H9 (cell line): ENCODE measurements at regions not wholly inside any gene's neighbourhood (a gene's known extent, or its start where the extent isn't known, plus 50 kb on each side); places are given as distances from the start of the nearest gene placed in this dataset.

Experiments
- DNase-seq: peaks from one replicate; pipeline ENCODE4 v3.0.0-alpha.2; 2017
- H2AFZ ChIP-seq: one replicate; pipeline ENCODE4 v1.6.1; 2013; ENCODE audit warnings: mild to moderate bottlenecking, low read length, control low read depth, moderate library complexity
- H2AK5ac ChIP-seq: 2 replicates; pipeline ENCODE4 v1.6.1; 2013; ENCODE audit warnings: low read length, control low read depth, mixed read lengths; ENCODE audit not compliant: insufficient read length
- H2BK120ac ChIP-seq: one replicate; pipeline ENCODE4 v1.6.1; 2013; ENCODE audit warnings: low read depth, mild to moderate bottlenecking, low read length, control low read depth, inconsistent platforms; ENCODE audit not compliant: poor library complexity, severe bottlenecking
- H2BK12ac ChIP-seq: 2 replicates; pipeline ENCODE4 v1.6.1; 2013; ENCODE audit warnings: low read length, control low read depth, mixed read lengths, low read depth; ENCODE audit not compliant: insufficient read length
- H2BK15ac ChIP-seq: 2 replicates; pipeline ENCODE4 v1.6.1; 2013; ENCODE audit warnings: low read depth, low read length, control low read depth
- H2BK20ac ChIP-seq: one replicate; pipeline ENCODE4 v1.6.1; 2013; ENCODE audit warnings: low read depth, mild to moderate bottlenecking, low read length, control low read depth, inconsistent platforms; ENCODE audit not compliant: poor library complexity, severe bottlenecking
- H2BK5ac ChIP-seq: 2 replicates; pipeline ENCODE4 v1.6.1; 2013; ENCODE audit warnings: low read length, control low read depth, mixed read lengths; ENCODE audit not compliant: insufficient read length
- H3K14ac ChIP-seq: 2 replicates; pipeline ENCODE4 v1.6.1; 2013; ENCODE audit warnings: low read length, control low read depth; ENCODE audit not compliant: insufficient read depth
- H3K18ac ChIP-seq: 2 replicates; pipeline ENCODE4 v1.6.1; 2013; ENCODE audit warnings: low read depth, mild to moderate bottlenecking, mixed read lengths, low read length, control low read depth; ENCODE audit not compliant: insufficient read length
- H3K23ac ChIP-seq: 2 replicates; pipeline ENCODE4 v1.6.1; 2013; ENCODE audit warnings: low read length, control low read depth, mixed read lengths, low read depth; ENCODE audit not compliant: insufficient read length
- H3K23me2 ChIP-seq: 2 replicates; pipeline ENCODE4 v1.6.1; 2013; ENCODE audit warnings: low read depth, mild to moderate bottlenecking, mixed read lengths, low read length, control low read depth; ENCODE audit not compliant: insufficient read length, poor library complexity, severe bottlenecking
- H3K27ac ChIP-seq: 2 replicates; pipeline ENCODE4 v1.5.1; 2013; ENCODE audit warnings: low read length, control low read depth, mixed read lengths, low read depth; ENCODE audit not compliant: insufficient read length
- H3K27me3 ChIP-seq: 2 replicates; pipeline ENCODE4 v1.6.1; 2013; ENCODE audit warnings: low read length, control low read depth, inconsistent platforms; ENCODE audit not compliant: insufficient read depth
- H3K4ac ChIP-seq: 2 replicates; pipeline ENCODE4 v1.6.1; 2013; ENCODE audit warnings: low read depth, mild to moderate bottlenecking, control low read depth, inconsistent platforms, low read length, moderate library complexity
- H3K4me1 ChIP-seq: 2 replicates; pipeline ENCODE4 v1.6.1; 2013; ENCODE audit warnings: low read length, control low read depth, inconsistent platforms; ENCODE audit not compliant: insufficient read depth
- H3K4me2 ChIP-seq: 2 replicates; pipeline ENCODE4 v1.6.1; 2013; ENCODE audit warnings: low read length, control low read depth, mixed read lengths; ENCODE audit not compliant: insufficient read length, insufficient read depth
- H3K56ac ChIP-seq: 2 replicates; pipeline ENCODE4 v1.6.1; 2013; ENCODE audit warnings: low read depth, mild to moderate bottlenecking, mixed read lengths, low read length, control low read depth; ENCODE audit not compliant: insufficient read length
- H3K79me1 ChIP-seq: 2 replicates; pipeline ENCODE4 v1.6.1; 2013; ENCODE audit warnings: low read depth, mild to moderate bottlenecking, moderate library complexity, low read length, control low read depth, inconsistent platforms; ENCODE audit not compliant: insufficient read depth, poor library complexity, severe bottlenecking
- H3K79me2 ChIP-seq: 2 replicates; pipeline ENCODE4 v1.6.1; 2013; ENCODE audit warnings: low read length, control low read depth, inconsistent platforms; ENCODE audit not compliant: insufficient read depth
- H3K9ac ChIP-seq: 2 replicates; pipeline ENCODE4 v1.6.1; 2013; ENCODE audit warnings: low read length, control low read depth, mixed read lengths; ENCODE audit not compliant: insufficient read length; ENCODE audit errors: extremely low read depth
- H3K9me3 ChIP-seq: one replicate; pipeline ENCODE4 v1.6.1; 2013; ENCODE audit warnings: low read depth, low read length, inconsistent platforms; ENCODE audit not compliant: control insufficient read depth
- H3T11ph ChIP-seq: one replicate; pipeline ENCODE4 v1.6.1; 2013; ENCODE audit warnings: mild to moderate bottlenecking, low read length, control low read depth, inconsistent platforms
- H4K20me1 ChIP-seq: one replicate; pipeline ENCODE4 v1.6.1; 2013; ENCODE audit not compliant: control insufficient read depth, insufficient read length, insufficient read depth
- H4K5ac ChIP-seq: 2 replicates; pipeline ENCODE4 v1.6.1; 2013; ENCODE audit warnings: low read depth, mild to moderate bottlenecking, mixed read lengths, low read length, control low read depth; ENCODE audit not compliant: insufficient read length
- H4K8ac ChIP-seq: replicated peaks from 2 replicates; pipeline ENCODE4 v1.6.1; 2013; ENCODE audit warnings: low read length, control low read depth, mixed read lengths, low read depth; ENCODE audit not compliant: insufficient read length
- H4K91ac ChIP-seq: 2 replicates; pipeline ENCODE4 v1.6.1; 2013; ENCODE audit warnings: low read depth, mild to moderate bottlenecking, moderate library complexity, mixed read lengths, low read length, control low read depth; ENCODE audit not compliant: insufficient read length
- H3K27ac Mint-ChIP-seq, 3 experiments: 2 replicates in 2 of 3; 3 replicates in 1 of 3; pipeline ENCODE4 v1.8.0; 2020 to 2021; ENCODE audit warnings: mixed read lengths in 3 of 3, mild to moderate bottlenecking in 1 of 3, moderate library complexity in 1 of 3
- H3K27me3 Mint-ChIP-seq: 2 replicates; pipeline ENCODE4 v1.8.0; 2021; ENCODE audit warnings: low read depth, mild to moderate bottlenecking, moderate library complexity, mixed read lengths
- H3K36me3 Mint-ChIP-seq, 3 experiments: 2 replicates in 2 of 3; 3 replicates in 1 of 3; pipeline ENCODE4 v1.8.0; 2020 to 2021; ENCODE audit warnings: low read depth in 3 of 3, mixed read lengths in 3 of 3; ENCODE audit not compliant: insufficient read depth in 1 of 3
- H3K4me1 Mint-ChIP-seq, 2 experiments: 2 replicates each; pipeline ENCODE4 v1.8.0; 2020; ENCODE audit warnings: mixed read lengths in 2 of 2
- H3K4me3 Mint-ChIP-seq, 2 experiments: 2 replicates in 1 of 2; 3 replicates in 1 of 2; pipeline ENCODE4 v1.8.0; 2020 to 2021; ENCODE audit warnings: mild to moderate bottlenecking in 2 of 2, mixed read lengths in 2 of 2, moderate library complexity in 1 of 2
- H3K9me3 Mint-ChIP-seq, 2 experiments: 2 replicates in 1 of 2; 3 replicates in 1 of 2; pipeline ENCODE4 v1.8.0; 2020; ENCODE audit warnings: mild to moderate bottlenecking in 2 of 2, mixed read lengths in 2 of 2, moderate library complexity in 1 of 2
- WGBS: extraction: QIAGEN DNeasy Blood & Tissue Kit; methylation state at CpG from one replicate; pipeline ENCODE4 v1.1.7; 2013; ENCODE audit warnings: missing lambda C conversion rate, low lambda C conversion rate, mixed read lengths; ENCODE audit not compliant: insufficient read length; ENCODE audit errors: extremely low coverage; 5-methylcytosine and 5-hydroxymethylcytosine counted together
- TF ChIP-seq, protein P1 (sequence below): fragments of 200-600 bp; sonication (generic); conservative IDR thresholded peaks from 3 replicates; pipeline ENCODE4 v1.8.0; 2021; ENCODE audit warnings: antibody characterized with exemption, mild to moderate bottlenecking

- Histone ChIP-seq H2BK20ac (no peak overlapping the region), H3K23ac (no peak overlapping the region), H3K27ac (no peak overlapping the region), H3K4me1 (no peaks in the 10 kb centered on the region), H2AK5ac (no peak overlapping the region), H4K20me1 (no peaks in the 10 kb centered on the region), H2AFZ (no peak overlapping the region), H3K9me3 (no peaks in the 10 kb centered on the region), H4K8ac (no peak overlapping the region), H3K14ac (no peak overlapping the region), H3K23me2 (no peaks in the 10 kb centered on the region), H3K27me3 (no peaks in the 10 kb centered on the region), H2BK5ac (no peak overlapping the region), H2BK12ac (no peak overlapping the region), H4K5ac (no peak overlapping the region), H3T11ph (no peak overlapping the region), H3K79me1 (no peaks in the 10 kb centered on the region), H2BK15ac (no peak overlapping the region), H3K56ac (no peak overlapping the region), H3K9ac (no peak overlapping the region), H4K91ac (no peak overlapping the region), H3K79me2 (no peaks in the 10 kb centered on the region), H3K4me2 (no peak overlapping the region), H3K4ac (no peak overlapping the region), H2BK120ac (no peak overlapping the region), H3K18ac (no peak overlapping the region)
- Mint-ChIP-seq H3K4me3 (no peak overlapping the region), H3K27me3 (no peaks in the 10 kb centered on the region), H3K9me3 (peaks cover 4 to 9% of the 10 kb centered on the region in 2 experiments; a peak in 3 of 5 replicates), H3K36me3 (peaks cover 0 to 8% (median 0%) of the 10 kb centered on the region in 3 experiments; a peak in 3 of 7 replicates), H3K27ac (no peak overlapping the region), H3K4me1 (peaks cover under 1 to 6% of the 10 kb centered on the region in 2 experiments; a peak in 2 of 4 replicates)
- no CpG with 5 or more reads among the region's 10 CpGs for WGBS
- TF ChIP-seq, protein P1, sequence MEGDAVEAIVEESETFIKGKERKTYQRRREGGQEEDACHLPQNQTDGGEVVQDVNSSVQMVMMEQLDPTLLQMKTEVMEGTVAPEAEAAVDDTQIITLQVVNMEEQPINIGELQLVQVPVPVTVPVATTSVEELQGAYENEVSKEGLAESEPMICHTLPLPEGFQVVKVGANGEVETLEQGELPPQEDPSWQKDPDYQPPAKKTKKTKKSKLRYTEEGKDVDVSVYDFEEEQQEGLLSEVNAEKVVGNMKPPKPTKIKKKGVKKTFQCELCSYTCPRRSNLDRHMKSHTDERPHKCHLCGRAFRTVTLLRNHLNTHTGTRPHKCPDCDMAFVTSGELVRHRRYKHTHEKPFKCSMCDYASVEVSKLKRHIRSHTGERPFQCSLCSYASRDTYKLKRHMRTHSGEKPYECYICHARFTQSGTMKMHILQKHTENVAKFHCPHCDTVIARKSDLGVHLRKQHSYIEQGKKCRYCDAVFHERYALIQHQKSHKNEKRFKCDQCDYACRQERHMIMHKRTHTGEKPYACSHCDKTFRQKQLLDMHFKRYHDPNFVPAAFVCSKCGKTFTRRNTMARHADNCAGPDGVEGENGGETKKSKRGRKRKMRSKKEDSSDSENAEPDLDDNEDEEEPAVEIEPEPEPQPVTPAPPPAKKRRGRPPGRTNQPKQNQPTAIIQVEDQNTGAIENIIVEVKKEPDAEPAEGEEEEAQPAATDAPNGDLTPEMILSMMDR: peak; percentile 93
- peak; percentile 52 for DNase-seq
Measured at GRCh38 chr16:73956587-73957494, 339.8 kb upstream of the PSMD7 start.
